NCI-H1694 (cell line): ENCODE measurements at regions not wholly inside any gene's neighbourhood (a gene's known extent, or its start where the extent isn't known, plus 50 kb on each side); places are given as distances from the start of the nearest gene placed in this dataset.

Source experiments
- DNase-seq: peaks from one replicate; lab custom pipeline; 2025; lab: John Stamatoyannopoulos, UW

DNA sequence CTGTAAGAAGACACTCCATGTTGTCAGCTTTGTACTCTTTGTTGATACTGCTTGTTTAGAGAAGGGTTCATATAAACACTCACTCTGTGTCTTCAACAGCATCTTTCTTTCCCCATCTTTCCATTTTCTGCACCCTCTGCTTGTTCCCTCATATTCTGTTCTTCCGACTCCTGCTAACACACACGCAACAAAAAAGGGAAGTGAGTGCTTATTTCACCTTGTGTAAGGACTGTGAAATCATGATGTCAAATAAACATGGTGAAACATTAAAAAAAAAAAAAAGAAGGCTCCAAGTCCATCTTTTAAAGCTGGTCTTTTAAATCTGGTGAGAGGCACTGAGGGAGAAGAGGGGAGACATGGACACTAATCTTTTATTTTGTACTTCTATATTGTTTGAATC, 145.4 kb downstream of the RPAP3 start:
- DNase-seq = no peak

DNA sequence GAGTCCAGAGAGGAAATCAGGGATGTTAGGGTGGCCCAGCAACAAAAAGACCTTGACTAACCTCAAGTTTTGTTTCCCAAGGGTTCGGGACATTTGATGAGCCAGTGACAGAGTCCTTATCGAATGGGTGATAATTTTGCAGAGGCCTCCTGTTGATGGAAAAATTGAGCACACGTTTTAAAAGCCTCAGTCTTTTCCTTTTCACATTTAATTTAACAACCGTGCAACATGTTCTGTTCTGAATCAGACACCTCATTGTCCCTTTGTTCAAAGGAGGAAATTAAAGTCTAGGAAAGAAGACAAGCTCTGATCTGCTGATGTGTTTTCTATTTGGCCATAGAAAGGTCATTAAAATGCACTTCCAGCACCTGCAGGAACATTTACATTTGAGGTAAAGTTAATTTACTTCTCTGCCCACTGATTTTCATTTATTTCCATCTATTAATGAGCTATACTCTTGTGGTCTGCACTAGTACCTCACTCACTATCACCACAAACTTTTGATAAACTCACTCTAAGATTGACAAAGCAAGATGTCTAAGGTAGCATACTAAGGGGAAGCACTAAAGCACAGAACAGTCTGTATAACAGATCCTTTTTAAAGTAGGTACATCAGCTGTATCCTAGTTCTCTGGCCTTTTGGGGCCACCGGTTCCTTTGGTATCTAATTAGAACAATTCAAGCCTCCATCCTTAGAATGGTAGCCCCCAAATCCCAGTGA, 147.0 kb downstream of the RPAP3 start:
- DNase-seq = no peak

DNA sequence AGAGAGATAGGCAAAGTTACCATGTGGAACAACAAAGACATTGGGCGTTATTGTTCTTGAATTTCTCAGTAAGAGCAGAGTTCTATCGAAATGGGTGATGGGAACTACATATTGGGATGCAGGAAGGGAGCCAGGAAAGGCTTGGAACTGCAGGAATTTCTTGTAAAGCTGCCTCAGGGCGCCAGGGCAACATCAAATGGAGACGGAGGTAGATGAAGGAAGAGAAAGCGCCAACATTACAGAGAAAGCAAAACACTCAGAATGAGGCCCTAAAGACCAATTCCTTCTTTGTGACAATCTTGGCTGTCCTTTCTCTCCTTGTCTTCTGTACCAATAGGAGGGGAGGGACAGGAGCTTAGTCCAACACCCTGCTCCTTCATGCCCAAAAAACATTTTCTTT, 148.4 kb downstream of the RPAP3 start:
- no peak for DNase-seq

DNA sequence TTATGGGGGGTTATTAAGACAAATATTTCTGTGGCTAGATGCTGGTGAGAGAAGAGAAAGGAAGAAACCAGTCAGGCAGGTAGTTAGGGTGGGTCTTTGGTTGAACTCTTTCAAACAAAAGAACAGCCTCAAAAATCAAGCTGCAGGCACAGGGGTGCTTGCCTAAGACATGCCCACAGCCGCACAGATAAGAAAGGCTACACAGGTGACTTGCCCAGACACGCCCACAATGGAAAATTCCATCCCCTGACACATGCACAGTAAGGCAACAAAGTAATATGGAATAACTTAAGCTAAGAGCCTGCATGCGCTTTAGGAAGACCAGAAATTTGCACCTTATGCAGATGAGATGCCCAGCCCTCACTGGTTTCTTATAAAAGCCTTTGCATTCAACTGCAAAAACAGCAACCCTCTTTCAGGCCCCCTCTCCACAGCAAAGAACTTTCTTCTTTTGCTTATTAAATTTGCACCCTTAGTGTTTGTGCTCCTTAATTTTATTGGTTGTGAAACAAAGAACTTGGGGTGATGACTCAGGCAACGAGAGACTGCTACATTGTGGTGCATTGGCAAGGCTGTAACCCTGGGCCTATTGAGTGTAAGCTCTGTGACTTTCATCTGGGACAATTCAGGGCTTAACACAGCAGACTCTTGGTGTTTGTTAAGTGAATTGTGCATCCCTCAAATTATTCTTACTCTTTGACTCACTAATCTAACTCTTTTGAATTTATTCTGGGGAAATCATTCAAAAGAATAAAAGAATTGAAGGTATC, 149.4 kb downstream of the RPAP3 start:
- DNase-seq = no peak

DNA sequence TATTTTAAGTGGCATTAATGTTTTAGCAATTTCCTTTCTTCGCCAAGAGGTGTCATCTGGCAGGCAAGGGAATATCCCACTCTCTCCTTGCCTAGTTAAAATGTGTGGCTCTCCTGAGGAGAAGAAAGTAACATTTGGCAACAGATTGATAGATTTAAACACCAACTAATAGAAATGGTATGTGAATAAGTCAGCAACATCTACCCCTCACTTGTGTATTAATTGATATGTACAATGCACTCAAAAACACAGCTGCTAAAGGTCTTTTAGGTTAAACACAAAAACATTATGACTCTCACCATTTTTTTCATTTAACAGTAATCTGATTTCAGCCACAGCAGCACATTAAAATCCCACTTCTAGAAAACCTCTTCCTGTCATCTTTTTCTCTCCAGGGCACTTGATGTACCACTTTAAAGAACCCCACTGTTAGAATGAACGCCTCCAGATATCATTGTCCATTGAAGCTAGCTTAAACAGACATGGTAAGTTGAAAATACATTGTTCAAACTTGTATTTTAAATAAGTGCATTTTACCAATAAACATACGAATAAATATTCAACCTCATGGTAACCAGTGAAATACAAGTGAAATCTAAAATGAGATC, 151.7 kb downstream of the RPAP3 start:
- no peak for DNase-seq

DNA sequence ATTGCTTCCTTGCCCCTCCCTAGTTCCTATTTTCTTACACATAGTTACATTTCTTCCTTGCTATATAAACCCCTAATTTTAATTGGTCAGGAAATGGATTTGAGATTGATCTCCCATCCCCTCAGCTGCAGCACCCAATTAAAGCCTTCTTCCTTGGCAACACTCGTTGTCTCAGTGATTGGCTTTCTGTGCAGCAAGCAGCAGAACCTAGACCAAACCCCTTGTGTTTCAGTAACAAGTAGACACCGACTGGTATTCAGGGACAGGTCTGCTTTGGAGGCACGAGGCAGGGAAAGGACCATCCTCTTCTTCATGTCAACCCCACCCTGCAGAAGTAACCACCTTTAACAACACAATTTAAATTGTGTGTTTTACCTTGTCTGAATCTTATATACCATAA, 152.6 kb downstream of the RPAP3 start:
- no peak for DNase-seq

DNA sequence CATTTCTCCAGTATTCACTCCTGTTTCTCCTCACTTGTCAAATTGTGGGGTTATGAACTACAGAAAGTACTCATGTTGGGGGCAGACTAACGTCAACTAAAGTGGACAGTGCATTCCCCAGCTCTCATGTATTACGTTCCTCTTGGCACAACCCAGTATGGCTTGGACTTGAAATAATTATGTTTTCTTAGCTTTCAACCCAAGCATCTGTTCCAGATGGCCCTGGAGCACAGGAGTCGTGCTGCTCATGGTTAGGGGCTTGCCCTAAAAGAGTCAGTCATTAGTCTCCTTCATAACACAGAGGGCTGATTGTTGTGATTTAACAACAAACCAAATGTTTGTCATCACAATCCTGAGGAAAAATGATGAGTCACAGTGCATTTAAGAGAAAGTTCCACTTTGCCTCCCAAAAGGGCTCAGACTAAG, 154.4 kb downstream of the RPAP3 start:
- no peak for DNase-seq

DNA sequence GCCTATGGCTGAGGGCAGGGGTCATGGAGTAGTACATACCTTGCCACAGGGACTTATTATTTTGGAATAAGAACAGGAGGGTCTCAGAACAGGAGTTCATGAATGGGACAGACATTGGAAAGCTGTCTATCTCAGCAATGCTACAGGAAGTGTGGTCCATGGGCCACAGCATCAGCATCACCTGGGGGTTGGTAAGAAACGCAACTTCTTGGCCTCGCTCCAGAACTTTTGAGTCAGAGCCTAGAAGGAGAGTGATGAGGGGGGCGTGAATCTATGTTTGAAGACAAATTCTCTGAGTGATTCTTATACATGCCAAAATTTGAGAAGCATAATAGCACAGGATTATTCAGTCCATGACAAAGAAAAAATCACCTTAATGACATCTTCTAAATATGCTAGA, 156.6 kb downstream of the RPAP3 start:
- no peak for DNase-seq

DNA sequence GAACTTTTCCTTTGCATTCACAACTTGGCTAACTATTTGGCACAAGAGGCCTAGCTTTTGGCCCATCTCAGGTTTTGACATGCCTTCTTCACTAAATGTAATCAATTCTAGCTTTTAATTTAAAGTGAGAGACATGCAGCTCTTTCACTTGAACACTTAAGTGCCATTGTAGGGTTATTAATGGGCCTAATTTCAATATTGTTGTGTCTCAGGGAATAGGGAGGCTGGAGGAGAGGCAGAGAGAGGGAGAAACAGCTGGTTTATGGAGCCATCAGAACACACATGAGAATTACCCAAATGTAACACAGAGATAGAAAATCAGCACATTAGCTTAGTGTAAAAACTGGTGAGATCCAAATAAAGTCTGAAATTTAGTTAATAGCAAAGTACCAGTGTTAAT, 157.4 kb downstream of the RPAP3 start:
- no peak for DNase-seq

DNA sequence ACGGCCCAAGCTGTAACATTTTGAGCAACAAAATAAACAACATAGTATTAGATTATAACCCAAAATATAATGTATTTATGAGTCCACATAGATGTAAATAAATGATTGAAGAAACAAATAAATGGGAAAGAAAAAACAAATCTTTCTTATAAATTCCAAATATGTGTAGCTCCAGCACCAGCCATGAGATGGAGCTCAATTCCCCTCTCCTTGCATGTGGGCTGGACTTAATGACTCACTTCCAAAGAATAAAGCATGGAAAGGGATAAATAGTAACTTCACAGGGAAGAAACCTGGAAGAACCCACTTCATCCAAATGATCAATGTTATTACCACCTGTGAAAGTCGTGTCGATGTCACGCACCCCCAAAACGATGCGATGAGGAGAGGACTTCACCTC, 158.8 kb downstream of the RPAP3 start:
- DNase-seq = no peak

DNA sequence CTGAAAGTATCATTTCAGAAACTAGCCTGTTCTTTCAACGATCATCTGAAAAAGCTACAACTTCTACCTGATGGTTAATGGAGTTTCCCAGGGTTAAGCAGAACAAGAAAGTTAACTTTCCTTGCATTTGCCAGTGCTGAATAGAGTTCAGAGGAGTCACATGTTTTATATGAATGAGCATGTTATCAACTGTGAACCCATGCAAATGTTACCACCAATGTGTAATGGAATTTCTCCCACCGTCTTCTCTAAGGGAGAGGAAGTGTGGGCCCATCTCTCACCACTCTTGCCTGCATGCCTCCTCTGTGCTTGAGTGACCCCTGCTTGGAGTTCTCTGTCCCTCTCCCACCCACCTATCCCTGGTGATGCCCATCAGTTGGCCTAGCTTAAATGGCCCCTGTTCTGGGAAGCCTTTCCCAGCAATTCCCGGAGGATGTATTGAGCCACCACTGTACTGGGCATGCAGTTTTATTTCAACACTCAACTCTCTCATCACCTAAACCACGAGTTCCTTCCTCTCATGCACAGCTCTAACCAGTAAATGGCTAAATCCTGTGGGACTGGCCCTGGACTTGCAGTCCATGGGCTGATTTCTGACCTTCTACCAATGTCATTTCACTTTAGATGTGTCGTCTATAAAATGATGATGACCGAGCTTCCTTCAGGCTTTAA, 159.8 kb downstream of the RPAP3 start:
- no peak for DNase-seq

DNA sequence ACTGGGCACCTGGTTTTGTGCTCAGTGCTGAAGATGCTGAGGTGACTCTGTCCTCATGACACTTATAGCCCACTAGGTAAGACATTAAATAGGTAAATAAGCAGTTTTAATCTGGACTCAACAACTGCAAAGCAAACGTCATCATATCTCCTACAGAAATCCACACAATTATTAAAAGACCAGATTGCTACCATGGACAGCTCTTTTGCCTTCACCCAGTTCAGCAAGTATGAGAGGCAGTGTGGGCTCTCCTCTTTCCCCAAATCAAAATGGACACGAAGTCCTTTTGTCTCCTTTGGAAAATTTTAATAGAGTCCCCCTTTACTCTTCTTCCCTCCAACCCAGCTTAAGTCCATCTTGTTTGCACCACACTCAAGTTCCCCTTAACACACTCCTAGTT, 171.1 kb downstream of the RPAP3 start:
- no peak for DNase-seq

DNA sequence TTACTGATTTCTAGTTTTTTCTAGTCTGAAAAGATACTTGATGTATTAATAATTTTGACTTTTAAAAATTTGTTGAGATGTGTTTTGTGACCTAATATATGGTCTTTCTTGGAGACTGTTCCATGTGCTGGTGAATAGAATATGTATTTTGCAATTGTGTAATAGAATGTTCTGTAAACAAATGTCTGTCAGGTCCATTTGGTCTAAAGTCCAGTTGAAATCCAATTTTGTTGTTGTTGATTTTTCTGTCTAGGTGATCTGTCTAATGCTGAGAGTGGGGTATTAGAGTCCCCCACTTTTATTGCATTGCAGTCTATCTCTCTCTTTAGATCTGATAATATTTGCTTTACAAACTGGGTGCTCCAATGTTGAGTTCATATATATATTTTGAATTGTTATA, 175.8 kb downstream of the RPAP3 start:
- DNase-seq = no peak

DNA sequence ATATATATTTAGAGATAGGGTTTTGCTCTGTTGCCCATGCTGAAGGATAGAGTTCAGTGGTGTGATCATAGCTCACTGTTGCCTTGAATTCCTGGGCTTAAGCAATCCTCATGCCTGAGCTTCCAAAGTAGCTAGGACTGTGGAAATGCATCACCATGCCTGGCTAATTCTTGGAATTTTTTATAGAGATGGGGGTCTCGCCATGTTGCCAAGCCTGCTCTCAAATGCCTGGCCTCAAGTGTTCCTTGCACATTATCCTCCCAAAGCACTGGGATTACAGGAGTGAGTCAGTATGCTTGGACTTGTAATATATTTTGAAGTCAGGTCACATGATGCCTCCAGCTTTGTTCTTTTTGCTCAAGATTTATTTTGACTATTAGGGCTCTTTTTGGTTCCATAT, 178.0 kb downstream of the RPAP3 start:
- DNase-seq = no peak

DNA sequence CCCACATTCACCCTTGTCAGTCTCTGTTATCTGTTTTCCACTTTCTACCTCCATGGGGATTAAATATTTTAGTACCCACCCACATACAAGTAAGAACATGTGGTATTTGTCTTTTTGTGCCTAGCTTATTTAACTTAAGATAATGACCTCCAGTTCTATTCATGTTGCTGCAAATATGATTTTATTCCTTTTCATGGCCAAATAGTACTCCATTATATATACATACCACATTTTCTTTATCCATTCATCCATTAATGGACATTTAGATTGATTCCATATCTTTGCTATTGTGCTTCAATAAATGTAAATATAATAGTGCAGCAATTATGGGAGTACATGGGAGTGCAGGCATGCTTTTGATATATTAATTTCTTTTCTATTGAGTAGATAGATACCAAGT, 185.8 kb downstream of the RPAP3 start:
- no peak for DNase-seq

DNA sequence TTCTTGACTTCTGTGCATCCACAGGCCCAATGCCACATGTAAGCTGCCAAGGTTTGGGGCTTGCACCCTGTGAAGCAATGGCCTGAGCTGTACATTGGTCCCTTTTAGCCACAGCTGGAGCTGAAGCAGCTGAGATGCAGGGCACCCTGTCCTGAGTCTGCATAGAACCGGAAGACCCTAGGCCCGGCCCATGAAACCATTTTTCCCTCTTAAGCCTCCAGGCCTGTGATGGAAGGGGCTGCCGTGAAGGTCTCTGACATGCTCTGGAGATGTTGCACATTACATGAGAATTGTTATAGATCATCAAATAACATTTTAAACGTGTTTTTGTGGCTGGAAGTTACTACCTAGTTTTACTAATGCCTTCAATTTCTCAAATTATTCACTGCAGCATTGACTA, 188.7 kb downstream of the RPAP3 start:
- no peak for DNase-seq

DNA sequence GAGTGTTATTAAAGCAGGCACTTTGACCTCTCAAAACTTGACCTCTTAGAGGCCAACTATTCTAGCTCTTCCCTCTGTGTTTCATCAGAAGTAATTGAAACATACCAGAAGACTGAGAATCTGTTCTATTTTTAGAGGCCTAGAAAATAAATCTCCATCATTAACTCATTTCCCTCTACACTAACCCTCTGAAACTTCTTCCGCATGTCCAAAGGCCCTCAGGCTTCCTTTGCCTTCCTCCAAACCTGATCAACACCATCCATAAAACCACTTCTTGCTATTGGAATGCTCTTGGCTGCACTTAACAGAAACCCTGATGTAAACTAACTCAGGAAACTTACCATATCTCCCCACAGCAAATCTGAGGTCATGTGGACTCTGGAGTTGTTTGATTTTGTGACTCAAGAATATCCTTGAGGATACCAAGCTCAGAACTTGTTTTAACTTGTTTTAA, 196.4 kb downstream of the RPAP3 start:
- no peak for DNase-seq

DNA sequence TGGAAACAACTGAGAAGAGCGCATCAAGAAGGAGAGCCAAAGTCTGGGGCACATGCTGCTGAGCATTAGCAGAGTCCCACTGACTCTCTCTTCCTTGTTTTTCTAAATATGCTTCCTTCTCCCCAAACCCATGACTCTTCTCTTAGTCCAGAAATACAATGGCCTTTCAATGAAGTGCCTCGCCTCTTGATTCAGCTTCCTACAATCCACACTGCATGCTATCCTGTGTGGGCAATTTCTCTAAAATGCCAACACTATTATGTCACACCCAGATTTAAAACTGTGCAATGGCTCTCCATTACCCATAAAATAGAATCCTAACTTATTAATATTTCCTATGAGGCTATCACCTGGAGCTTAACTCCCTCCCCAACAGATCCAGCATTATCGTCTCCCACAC, 198.6 kb downstream of the RPAP3 start:
- no peak for DNase-seq

DNA sequence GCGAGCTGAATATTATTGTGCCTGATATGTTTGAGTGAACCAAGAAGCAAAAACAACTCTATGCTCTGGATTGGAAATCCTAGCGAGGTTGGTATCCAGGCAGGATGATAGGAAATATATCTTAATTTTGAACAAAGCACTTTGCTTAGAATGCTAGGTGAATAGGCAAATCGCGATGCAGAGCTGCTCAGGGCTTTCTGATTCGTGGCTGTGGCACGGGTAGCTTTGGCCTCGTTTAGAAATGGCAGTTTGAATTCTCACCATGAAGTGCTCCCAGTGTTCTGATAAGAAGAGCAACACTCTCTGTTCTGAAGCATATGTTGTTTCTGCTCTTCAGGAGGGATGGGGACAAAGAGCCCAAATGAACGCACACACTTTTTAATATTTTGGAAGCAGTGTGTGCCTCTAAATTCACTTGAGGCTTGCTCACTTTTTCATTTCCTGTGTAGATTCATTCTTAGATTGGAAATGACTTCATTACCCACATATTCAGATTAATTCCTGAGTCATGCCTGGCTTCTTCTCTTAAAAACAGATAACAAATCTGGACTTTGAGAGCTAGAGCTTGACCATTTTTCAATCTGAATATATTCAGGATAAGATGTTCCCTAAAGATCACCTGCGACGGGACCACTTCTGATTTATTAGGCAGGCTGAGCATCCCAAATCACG, 200.9 kb downstream of the RPAP3 start:
- DNase-seq = no peak

DNA sequence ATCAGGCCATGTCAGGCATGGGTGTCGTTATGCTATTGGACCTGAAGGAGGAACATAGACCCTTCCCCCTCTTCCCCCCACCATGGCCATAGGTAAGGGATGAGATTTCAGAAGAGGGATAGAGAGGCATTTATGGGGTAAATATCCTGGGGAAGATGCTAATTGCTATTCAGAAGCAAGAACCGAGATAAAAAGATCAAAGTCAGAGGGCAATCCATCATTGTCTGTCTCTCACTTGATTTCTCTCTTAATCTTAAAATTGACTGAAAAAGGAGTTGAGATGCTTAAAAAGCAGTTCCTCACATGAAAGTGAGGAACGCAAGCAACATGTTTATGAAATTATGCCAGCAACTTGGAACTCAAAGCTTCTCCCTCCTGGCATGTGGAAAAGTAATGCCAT, 212.0 kb downstream of the RPAP3 start:
- no peak for DNase-seq

DNA sequence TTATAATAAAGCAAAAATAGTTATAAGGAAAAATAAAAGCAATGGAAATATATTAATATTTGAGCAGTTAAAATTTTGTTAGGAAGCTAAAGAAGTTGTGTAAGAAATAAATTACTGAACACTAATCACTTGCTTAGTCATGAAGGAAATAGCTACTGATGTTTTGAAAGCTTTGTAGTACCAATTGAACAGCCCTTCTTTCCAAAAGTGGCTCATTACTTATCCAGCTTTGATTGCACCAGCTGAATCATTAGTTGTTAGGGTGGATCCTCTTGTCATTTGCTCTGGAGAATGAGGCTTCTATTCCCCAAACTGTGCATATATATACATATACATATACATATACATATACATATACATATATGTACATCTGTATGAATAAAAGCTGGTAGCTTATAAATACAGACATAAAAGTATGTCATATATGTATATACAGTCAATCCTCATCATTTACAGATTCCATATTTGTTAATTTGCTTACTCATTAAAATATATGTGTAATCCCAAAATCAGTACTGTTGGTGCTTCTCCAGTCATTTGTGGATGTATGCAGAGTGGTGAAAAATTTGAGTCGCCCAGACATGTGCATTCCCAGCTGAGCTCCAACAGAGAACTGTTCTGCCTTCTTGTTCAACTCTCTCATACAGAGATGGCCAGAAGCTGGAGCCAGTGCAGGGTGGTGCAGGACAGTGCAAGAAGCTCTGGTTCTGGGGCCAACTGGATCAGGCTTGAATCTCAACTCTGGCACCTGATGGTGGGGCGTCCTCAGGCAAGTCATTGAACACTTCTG, 214.1 kb downstream of the RPAP3 start:
- DNase-seq = no peak
